Skeletal muscle cell (primary cell): ENCODE measurements at regions not wholly inside any gene's neighbourhood (a gene's known extent, or its start where the extent isn't known, plus 50 kb on each side); places are given as distances from the start of the nearest gene placed in this dataset.

Experiments used
- DNase-seq: peaks from one replicate; pipeline ENCODE4 v3.0.0-alpha.2; 2010; ENCODE audit warnings: low read depth
- H3K4me3 ChIP-seq: 2 replicates; pipeline ENCODE4 v1.5.1; 2011; ENCODE audit warnings: low read depth, mild to moderate bottlenecking, control low read depth, low read length, moderate library complexity

GRCh38 chr11:80048513-80048912 lies 607.7 kb upstream of the TENM4 start:
- H3K4me3 ChIP-seq, result no peak overlapping the region
- no peak for DNase-seq

- no peak overlapping the region for H3K4me3 ChIP-seq
- DNase-seq, result no peak
Observed at GRCh38 chr11:80041136-80042000, 600.5 kb upstream of the TENM4 start.

- DNase-seq, result no peak
Observed at GRCh38 chr11:80034801-80035200, 594.0 kb upstream of the TENM4 start.

GRCh38 chr11:80031014-80031600 lies 590.3 kb upstream of the TENM4 start:
- no peak overlapping the region for H3K4me3 ChIP-seq
- no peak for DNase-seq

More at GRCh38 chr11:80034801-80035200, 594.0 kb upstream of the TENM4 start:
- H3K4me3 ChIP-seq, result no peak overlapping the region

- DNase-seq, result no peak
- no peak overlapping the region for H3K4me3 ChIP-seq
Observed at GRCh38 chr11:80028998-80029397, 588.2 kb upstream of the TENM4 start.

GRCh38 chr11:80024119-80024518 lies 583.3 kb upstream of the TENM4 start:
- H3K4me3 ChIP-seq, result no peak overlapping the region
- no peak for DNase-seq

GRCh38 chr11:80023386-80023785 lies 582.6 kb upstream of the TENM4 start:
- DNase-seq, result no peak
- no peak overlapping the region for H3K4me3 ChIP-seq

- no peak for DNase-seq
Observed at GRCh38 chr11:80010536-80010935, 569.7 kb upstream of the TENM4 start.

GRCh38 chr11:80009081-80009480 lies 568.3 kb upstream of the TENM4 start:
- H3K4me3 ChIP-seq, result no peak overlapping the region

More at GRCh38 chr11:80010536-80010935, 569.7 kb upstream of the TENM4 start:
- no peak overlapping the region for H3K4me3 ChIP-seq

GRCh38 chr11:80007616-80008015 lies 566.8 kb upstream of the TENM4 start:
- DNase-seq, result no peak
- H3K4me3 ChIP-seq, result no peak overlapping the region

More at GRCh38 chr11:80009081-80009480, 568.3 kb upstream of the TENM4 start:
- no peak for DNase-seq

GRCh38 chr11:79990141-79990540 lies 549.3 kb upstream of the TENM4 start:
- DNase-seq, result no peak
- no peak overlapping the region for H3K4me3 ChIP-seq

- no peak for DNase-seq
- no peak overlapping the region for H3K4me3 ChIP-seq
Observed at GRCh38 chr11:79982185-79982584, 541.4 kb upstream of the TENM4 start.

- no peak overlapping the region for H3K4me3 ChIP-seq
- no peak for DNase-seq
Observed at GRCh38 chr11:79980916-79981315, 540.1 kb upstream of the TENM4 start.

- no peak for DNase-seq
- H3K4me3 ChIP-seq, result no peak overlapping the region
Observed at GRCh38 chr11:79973721-79974617, 533.1 kb upstream of the TENM4 start.

GRCh38 chr11:79971255-79971654 lies 530.4 kb upstream of the TENM4 start:
- no peak for DNase-seq

GRCh38 chr11:79966592-79966991 lies 525.8 kb upstream of the TENM4 start:
- no peak for DNase-seq
- H3K4me3 ChIP-seq, result no peak overlapping the region

More at GRCh38 chr11:79971255-79971654, 530.4 kb upstream of the TENM4 start:
- H3K4me3 ChIP-seq, result no peak overlapping the region

GRCh38 chr11:79963856-79964645 lies 523.2 kb upstream of the TENM4 start:
- DNase-seq, result no peak
- H3K4me3 ChIP-seq, result no peak overlapping the region

- H3K4me3 ChIP-seq, result no peak overlapping the region
- DNase-seq, result no peak
Observed at GRCh38 chr11:79960461-79960860, 519.6 kb upstream of the TENM4 start.

GRCh38 chr11:79959318-79959717 lies 518.5 kb upstream of the TENM4 start:
- H3K4me3 ChIP-seq, result no peak overlapping the region
- no peak for DNase-seq
